GM10266 (cell line): ENCODE measurements at regions not wholly inside any gene's neighbourhood (a gene's known extent, or its start where the extent isn't known, plus 50 kb on each side); places are given as distances from the start of the nearest gene placed in this dataset.
"Not testable (repeated sequence)": the region's sequence is repeated elsewhere in the genome, so short reads cannot be mapped to it uniquely, and the experiment has no call there.

ENCODE experiments used
- DNase-seq: peaks from one replicate; pipeline ENCODE4 v3.0.0; 2012; ENCODE audit errors: extremely low spot score
- CTCF ChIP-seq: IDR thresholded peaks from 2 replicates; pipeline ENCODE4 v1.5.1; 2012; ENCODE audit warnings: mild to moderate bottlenecking, low read depth; ENCODE audit not compliant: control insufficient read depth, insufficient read depth; ENCODE audit errors: missing control alignments

GRCh38 chr2:16241166-16242160, 301.1 kb downstream of the MYCN start:
- no peak for TF ChIP-seq CTCF
- DNase-seq = no peak

GRCh38 chr2:16240402-16240801, 300.1 kb downstream of the MYCN start:
- no peak for TF ChIP-seq CTCF
- DNase-seq = no peak

GRCh38 chr2:16239296-16239850, 299.0 kb downstream of the MYCN start:
- no peak for TF ChIP-seq CTCF
- no peak for DNase-seq

GRCh38 chr2:16238786-16239185, 298.4 kb downstream of the MYCN start:
- DNase-seq = no peak
- TF ChIP-seq CTCF = no peak

GRCh38 chr2:16238001-16238761, 297.8 kb downstream of the MYCN start:
- no peak for DNase-seq
- TF ChIP-seq CTCF = no peak

- DNase-seq = no peak
- TF ChIP-seq CTCF = no peak
These were observed 295.4 kb downstream of the MYCN start for GRCh38 chr2:16235747-16236146.

- DNase-seq = not testable (repeated sequence)
These were observed 294.9 kb downstream of the MYCN start for GRCh38 chr2:16235291-16235690.
